Muscle layer of colon (tissue), 2 donors: ENCODE measurements at regions not wholly inside any gene's neighbourhood (a gene's known extent, or its start where the extent isn't known, plus 50 kb on each side); places are given as distances from the start of the nearest gene placed in this dataset.
"Not testable (repeated sequence)": the region's sequence is repeated elsewhere in the genome, so short reads cannot be mapped to it uniquely, and the experiment has no call there.

Source experiments
- H3K27ac ChIP-seq: one replicate; pipeline ENCODE4 v1.7.0; 2013; ENCODE audit warnings: low read depth, mild to moderate bottlenecking, low read length, moderate library complexity
- H3K27me3 ChIP-seq, 2 donors: one replicate each; pipeline ENCODE4 v1.7.0; 2013; ENCODE audit warnings: low read length in 2 of 2, mild to moderate bottlenecking in 2 of 2; ENCODE audit not compliant: insufficient read depth in 2 of 2, control insufficient read depth in 1 of 2
- H3K36me3 ChIP-seq: one replicate; pipeline ENCODE4 v1.7.0; 2013; ENCODE audit warnings: mild to moderate bottlenecking, low read length; ENCODE audit not compliant: insufficient read depth
- H3K4me1 ChIP-seq: one replicate; pipeline ENCODE4 v1.7.0; 2013; ENCODE audit warnings: mild to moderate bottlenecking, low read length; ENCODE audit not compliant: insufficient read depth
- H3K4me3 ChIP-seq, 2 donors: one replicate each; pipeline ENCODE4 v1.7.0; 2013; ENCODE audit warnings: low read length in 2 of 2, low read depth in 1 of 2, mild to moderate bottlenecking in 1 of 2, moderate library complexity in 1 of 2
- H3K9ac ChIP-seq: one replicate; pipeline ENCODE4 v1.7.0; 2013; ENCODE audit warnings: low read length
- H3K9me3 ChIP-seq: one replicate; pipeline ENCODE4 v1.7.0; 2013; ENCODE audit warnings: mild to moderate bottlenecking, low read length
- donor health status: abdominal sarcoma.
- donor health status: Adenocarcinoma of cecum.

- Histone ChIP-seq H3K27me3 (no peaks in the 10 kb centered on the region), H3K4me1 (no peaks in the 10 kb centered on the region), H3K36me3 (no peaks in the 10 kb centered on the region), H3K4me3 (no peak overlapping the region), H3K9ac (no peak overlapping the region), H3K9me3 (no peaks in the 10 kb centered on the region), H3K27ac (no peak overlapping the region)
These were observed 192.6 kb upstream of the IL12B start for GRCh38 chr5:159522841-159523240.

GRCh38 chr5:159524279-159524678, 194.0 kb upstream of the IL12B start:
- not testable (repeated sequence) for H3K27me3 ChIP-seq, H3K4me3 ChIP-seq, H3K27ac ChIP-seq, H3K9ac ChIP-seq, H3K4me1 ChIP-seq, H3K9me3 ChIP-seq, H3K36me3 ChIP-seq

- Histone ChIP-seq H3K9ac (no peak overlapping the region), H3K4me3 (no peak overlapping the region), H3K27ac (no peak overlapping the region), H3K4me1 (no peaks in the 10 kb centered on the region), H3K27me3 (no peaks in the 10 kb centered on the region), H3K36me3 (no peaks in the 10 kb centered on the region), H3K9me3 (peaks cover 3% of the 10 kb centered on the region)
These were observed 194.8 kb upstream of the IL12B start for GRCh38 chr5:159525117-159525516.

- no peaks in the 10 kb centered on the region for H3K27me3 ChIP-seq
- H3K27ac ChIP-seq, result no peak overlapping the region
- H3K9ac ChIP-seq, result no peak overlapping the region
- no peaks in the 10 kb centered on the region for H3K4me1 ChIP-seq
- H3K4me3 ChIP-seq, result no peak overlapping the region
- no peaks in the 10 kb centered on the region for H3K36me3 ChIP-seq
- H3K9me3 ChIP-seq, result peaks cover 3% of the 10 kb centered on the region
These were observed 197.4 kb upstream of the IL12B start for GRCh38 chr5:159527546-159528254.

GRCh38 chr5:159531554-159532105, 201.3 kb upstream of the IL12B start:
- Histone ChIP-seq H3K9ac (no peak overlapping the region), H3K4me3 (no peak overlapping the region), H3K9me3 (peaks cover 3% of the 10 kb centered on the region), H3K27me3 (no peaks in the 10 kb centered on the region), H3K27ac (no peak overlapping the region), H3K4me1 (no peaks in the 10 kb centered on the region), H3K36me3 (no peaks in the 10 kb centered on the region)

GRCh38 chr5:159533197-159533596, 202.9 kb upstream of the IL12B start:
- H3K9me3 ChIP-seq, result peaks cover 3% of the 10 kb centered on the region
- no peak overlapping the region for H3K4me3 ChIP-seq
- H3K27ac ChIP-seq, result no peak overlapping the region
- H3K9ac ChIP-seq, result no peak overlapping the region
- H3K4me1 ChIP-seq, result no peaks in the 10 kb centered on the region
- H3K36me3 ChIP-seq, result no peaks in the 10 kb centered on the region
- no peaks in the 10 kb centered on the region for H3K27me3 ChIP-seq

- Histone ChIP-seq H3K27ac (no peak overlapping the region), H3K9me3 (no peaks in the 10 kb centered on the region), H3K4me3 (no peak overlapping the region), H3K27me3 (no peaks in the 10 kb centered on the region), H3K36me3 (no peaks in the 10 kb centered on the region), H3K4me1 (no peaks in the 10 kb centered on the region), H3K9ac (no peak overlapping the region)
These were observed 205.9 kb upstream of the IL12B start for GRCh38 chr5:159536166-159536565.

GRCh38 chr5:159536646-159537045, 206.4 kb upstream of the IL12B start:
- Histone ChIP-seq H3K36me3 (no peaks in the 10 kb centered on the region), H3K9me3 (no peaks in the 10 kb centered on the region), H3K9ac (no peak overlapping the region), H3K27me3 (no peaks in the 10 kb centered on the region), H3K4me1 (no peaks in the 10 kb centered on the region), H3K4me3 (no peak overlapping the region), H3K27ac (no peak overlapping the region)

- H3K4me1 ChIP-seq, result no peaks in the 10 kb centered on the region
- H3K27ac ChIP-seq, result no peak overlapping the region
- H3K27me3 ChIP-seq, result no peaks in the 10 kb centered on the region
- no peak overlapping the region for H3K4me3 ChIP-seq
- H3K9ac ChIP-seq, result no peak overlapping the region
- no peaks in the 10 kb centered on the region for H3K9me3 ChIP-seq
- no peaks in the 10 kb centered on the region for H3K36me3 ChIP-seq
These were observed 209.4 kb upstream of the IL12B start for GRCh38 chr5:159539678-159540077.

GRCh38 chr5:159543326-159543725, 213.0 kb upstream of the IL12B start:
- Histone ChIP-seq H3K27me3 (no peaks in the 10 kb centered on the region), H3K9ac (no peak overlapping the region), H3K4me1 (no peaks in the 10 kb centered on the region), H3K27ac (no peak overlapping the region), H3K4me3 (no peak overlapping the region), H3K9me3 (no peaks in the 10 kb centered on the region), H3K36me3 (no peaks in the 10 kb centered on the region)

GRCh38 chr5:159545156-159545555, 214.9 kb upstream of the IL12B start:
- no peak overlapping the region for H3K4me3 ChIP-seq
- H3K4me1 ChIP-seq, result no peaks in the 10 kb centered on the region
- no peaks in the 10 kb centered on the region for H3K27me3 ChIP-seq
- H3K9ac ChIP-seq, result no peak overlapping the region
- H3K27ac ChIP-seq, result no peak overlapping the region
- H3K9me3 ChIP-seq, result no peaks in the 10 kb centered on the region
- no peaks in the 10 kb centered on the region for H3K36me3 ChIP-seq
